ENCODE measurements at regions not wholly inside any gene's neighbourhood (a gene's known extent, or its start where the extent isn't known, plus 50 kb on each side); places are given as distances from the start of the nearest gene placed in this dataset.

DNA sequence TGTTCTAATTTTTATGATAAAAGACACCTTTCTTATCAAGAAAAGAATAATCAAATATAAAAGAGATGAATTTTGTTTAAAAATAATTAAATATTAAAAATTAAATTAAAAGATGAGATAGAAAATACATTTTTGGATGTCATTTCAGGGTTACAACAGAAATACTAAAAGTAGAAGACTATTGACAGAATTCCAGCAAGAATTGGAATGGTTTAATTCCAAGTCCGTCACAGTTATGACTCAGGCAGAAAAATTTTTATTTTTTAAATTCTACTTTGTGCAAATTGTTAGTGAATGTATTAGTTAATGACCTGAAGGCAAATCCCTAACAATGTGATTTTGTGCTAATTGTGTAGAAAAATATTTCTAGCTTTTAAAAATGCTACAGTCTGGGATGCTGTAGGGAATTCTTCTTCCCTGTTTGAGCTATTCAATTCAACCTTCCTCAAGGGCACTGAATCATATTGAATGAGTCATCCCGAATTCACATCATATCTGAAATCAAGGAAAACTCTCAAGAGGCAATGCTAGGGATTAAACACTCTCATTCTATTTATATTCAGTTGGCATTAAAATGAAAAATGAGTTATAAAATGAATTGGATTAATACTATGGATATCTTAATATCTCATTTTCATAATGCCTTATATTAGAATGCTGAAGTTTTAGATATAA is 633.5 kb upstream of the ATXN8OS start:
- WGBS, 2 donors (ENCODE audit: low coverage in 1 of 2), result 59 to 65% methylated on average over 2 of the region's 2 CpGs
- Histone ChIP-seq H3K4me1 (no peaks in the 10 kb centered on the region), H3K27me3 (no peaks in the 10 kb centered on the region), H3K4me3 (no peak overlapping the region), H3K27ac (no peak overlapping the region), H3K9me3 (no peaks in the 10 kb centered on the region), H3K36me3 (no peaks in the 10 kb centered on the region)
- in situ Hi-C loops (cut with MboI; ENCODE audit: low pct_ligation_motif_present in 1 of 4, low pct_unique_long_range_greater_than_20kb in 1 of 4, low sequenced_read_pairs in 3 of 4) (no loop called here), intact Hi-C loops (cut with DNase I; ENCODE audit: low total_unique reads) (no loop called here)
- no peak for DNase-seq
- no peak for TF ChIP-seq POLR2AphosphoS5 (IDR thresholded peaks at IDR 0.05)
- no peak for TF ChIP-seq CTCF (IDR thresholded peaks at IDR 0.05)
- TF ChIP-seq EP300 (IDR thresholded peaks at IDR 0.05; ENCODE audit: low read depth), result no peak
- TF ChIP-seq POLR2A (IDR thresholded peaks at IDR 0.05), result no peak

- intact Hi-C loops (cut with DNase I; ENCODE audit: low total_unique reads), result no loop called here
- Histone ChIP-seq H3K27me3 (no peaks in the 10 kb centered on the region), H3K4me3 (no peak overlapping the region), H3K27ac (no peak overlapping the region), H3K36me3 (no peaks in the 10 kb centered on the region), H3K9me3 (no peaks in the 10 kb centered on the region), H3K4me1 (no peaks in the 10 kb centered on the region)
- TF ChIP-seq EP300 (IDR thresholded peaks at IDR 0.05; ENCODE audit: low read depth) (no peak), POLR2A (IDR thresholded peaks at IDR 0.05) (no peak), CTCF (IDR thresholded peaks at IDR 0.05) (no peak), POLR2AphosphoS5 (IDR thresholded peaks at IDR 0.05) (no peak)
- in situ Hi-C loops (cut with MboI; ENCODE audit: low pct_ligation_motif_present in 1 of 4, low pct_unique_long_range_greater_than_20kb in 1 of 4, low sequenced_read_pairs in 3 of 4), result no loop called here
- DNase-seq, result no peak
- 50 to 51% methylated on average over 2 of the region's 2 CpGs for WGBS, 2 donors (ENCODE audit: low coverage in 1 of 2)
Measured at GRCh38 chr13:69468624-69469023, 639.0 kb upstream of the ATXN8OS start.

GRCh38 chr13:69461397-69461796 is 646.2 kb upstream of the ATXN8OS start:
- no peaks in the 10 kb centered on the region for H3K27me3 ChIP-seq
- intact Hi-C loops (cut with DNase I; ENCODE audit: low total_unique reads), result no loop called here
- no peak overlapping the region for H3K4me3 ChIP-seq
- in situ Hi-C loops (cut with MboI; ENCODE audit: low pct_ligation_motif_present in 1 of 4, low pct_unique_long_range_greater_than_20kb in 1 of 4, low sequenced_read_pairs in 3 of 4), result no loop called here
- WGBS, 2 donors (ENCODE audit: low coverage in 1 of 2), result 50 to 73% methylated on average over 2 of the region's 2 CpGs
- no peak for DNase-seq
- no peaks in the 10 kb centered on the region for H3K4me1 ChIP-seq
- no peaks in the 10 kb centered on the region for H3K36me3 ChIP-seq
- no peak for TF ChIP-seq POLR2AphosphoS5 (IDR thresholded peaks at IDR 0.05)
- TF ChIP-seq EP300 (IDR thresholded peaks at IDR 0.05; ENCODE audit: low read depth), result no peak
- H3K9me3 ChIP-seq, result no peaks in the 10 kb centered on the region
- H3K27ac ChIP-seq, result no peak overlapping the region

DNA sequence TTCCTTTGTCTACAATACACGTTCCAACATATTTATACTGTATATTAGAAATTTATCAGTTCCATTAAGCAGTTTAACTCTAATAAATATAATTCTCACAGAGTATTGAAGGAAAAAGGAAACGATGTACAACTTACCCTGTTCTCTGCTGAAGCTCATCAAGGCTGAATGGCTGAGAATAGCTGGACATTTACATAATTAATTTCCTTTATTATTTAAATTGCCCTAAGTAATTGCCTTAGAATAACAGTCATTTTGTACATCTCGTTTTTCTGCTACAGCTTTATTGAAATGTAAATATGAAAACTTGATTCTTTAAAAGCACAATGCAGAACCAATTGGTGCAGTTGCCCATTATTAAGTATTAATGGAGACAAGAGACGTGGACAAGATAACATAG is 648.3 kb upstream of the ATXN8OS start:
- 50 to 53% methylated on average over 4 of the region's 4 CpGs for WGBS, 2 donors (ENCODE audit: low coverage in 1 of 2)
- in situ Hi-C loops (cut with MboI; ENCODE audit: low pct_ligation_motif_present in 1 of 4, low pct_unique_long_range_greater_than_20kb in 1 of 4, low sequenced_read_pairs in 3 of 4), result no loop called here
- H3K27ac ChIP-seq, result no peak overlapping the region
- DNase-seq, result no peak
- intact Hi-C loops (cut with DNase I; ENCODE audit: low total_unique reads), result no loop called here
- H3K27me3 ChIP-seq, result no peaks in the 10 kb centered on the region
- TF ChIP-seq POLR2A (IDR thresholded peaks at IDR 0.05) (no peak), CTCF (IDR thresholded peaks at IDR 0.05) (no peak), POLR2AphosphoS5 (IDR thresholded peaks at IDR 0.05) (no peak), EP300 (IDR thresholded peaks at IDR 0.05; ENCODE audit: low read depth) (no peak)
- H3K9me3 ChIP-seq, result no peaks in the 10 kb centered on the region
- no peaks in the 10 kb centered on the region for H3K4me1 ChIP-seq
- no peaks in the 10 kb centered on the region for H3K36me3 ChIP-seq
- H3K4me3 ChIP-seq, result no peak overlapping the region

DNA sequence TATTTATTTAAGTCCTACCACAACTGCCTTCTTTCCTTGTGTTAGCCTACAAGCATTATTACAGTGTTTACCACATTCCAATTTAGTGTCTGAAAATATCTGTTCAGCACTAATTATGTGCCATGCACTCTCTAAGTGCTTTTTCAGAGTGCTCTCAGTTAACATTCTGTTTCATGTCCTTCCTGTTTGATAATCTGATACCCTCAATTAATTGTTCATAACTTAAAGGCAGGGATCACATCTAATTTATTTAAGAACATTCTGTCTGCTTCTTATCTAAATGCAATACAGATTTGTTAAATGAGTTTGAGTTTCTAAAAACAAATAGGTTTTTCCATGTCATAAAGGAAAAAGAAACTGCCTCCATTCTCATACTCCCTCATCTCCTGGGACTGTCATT is 649.6 kb upstream of the ATXN8OS start:
- intact Hi-C loops (cut with DNase I; ENCODE audit: low total_unique reads) (no loop called here), in situ Hi-C loops (cut with MboI; ENCODE audit: low pct_ligation_motif_present in 1 of 4, low pct_unique_long_range_greater_than_20kb in 1 of 4, low sequenced_read_pairs in 3 of 4) (no loop called here)
- no peak for TF ChIP-seq POLR2AphosphoS5 (IDR thresholded peaks at IDR 0.05)
- H3K36me3 ChIP-seq, result no peaks in the 10 kb centered on the region
- H3K4me1 ChIP-seq, result no peaks in the 10 kb centered on the region
- no peaks in the 10 kb centered on the region for H3K9me3 ChIP-seq
- no peak for DNase-seq
- H3K27ac ChIP-seq, result no peak overlapping the region
- H3K27me3 ChIP-seq, result no peaks in the 10 kb centered on the region
- no peak overlapping the region for H3K4me3 ChIP-seq

All from transverse colon (tissue), 4 donors.